Colonic mucosa (tissue), 4 donors: ENCODE measurements at regions not wholly inside any gene's neighbourhood (a gene's known extent, or its start where the extent isn't known, plus 50 kb on each side); places are given as distances from the start of the nearest gene placed in this dataset.

Experiments used
- DNase-seq: peaks from one replicate; pipeline ENCODE4 v3.0.0-alpha.2; 2020
- H3K27ac ChIP-seq: fragments of 200-600 bp; one replicate; pipeline ENCODE4 v1.8.0; 2021
- H3K27me3 ChIP-seq: fragments of 200-600 bp; one replicate; pipeline ENCODE4 v1.8.0; 2021
- H3K36me3 ChIP-seq: fragments of 200-600 bp; one replicate; pipeline ENCODE4 v1.8.0; 2021
- H3K4me1 ChIP-seq: fragments of 200-600 bp; one replicate; pipeline ENCODE4 v1.8.0; 2021; ENCODE audit warnings: mild to moderate bottlenecking
- H3K4me3 ChIP-seq: fragments of 200-600 bp; one replicate; pipeline ENCODE4 v1.8.0; 2021
- H3K9ac ChIP-seq, 2 donors: one replicate each; pipeline ENCODE4 v1.7.0; 2013; ENCODE audit warnings: control low read depth in 2 of 2, low read depth in 2 of 2, low read length in 2 of 2
- H3K9me3 ChIP-seq: fragments of 200-600 bp; one replicate; pipeline ENCODE4 v1.8.0; 2021
- CTCF ChIP-seq: fragments of 200-600 bp; IDR thresholded peaks from one replicate; pipeline ENCODE4 v1.8.0; 2022; ENCODE audit warnings: antibody characterized with exemption, mild to moderate bottlenecking
- intact Hi-C: fragments of 100-400 bp; cut with DNase I; formaldehyde crosslinking; loops from one replicate; pipeline ENCODE4 v1.14.1; 2022
- donor health status: healthy.
- donor health status: DM: no; HTN: no; CAD: no.
- donor health status: DM: no; HTN: no; CAD: no.

GRCh38 chr5:5598547-5599113 lies 176.2 kb downstream of the ICE1 start:
- TF ChIP-seq CTCF: no peak
- H3K27me3 ChIP-seq: no peaks in the 10 kb centered on the region
- no peak for DNase-seq
- no peaks in the 10 kb centered on the region for H3K9me3 ChIP-seq
- H3K27ac ChIP-seq: no peak overlapping the region
- intact Hi-C loops: no loop called here
- no peaks in the 10 kb centered on the region for H3K36me3 ChIP-seq
- no peak overlapping the region for H3K4me3 ChIP-seq
- H3K4me1 ChIP-seq: no peaks in the 10 kb centered on the region
- H3K9ac ChIP-seq: no peak overlapping the region

- Histone ChIP-seq H3K27me3 (no peaks in the 10 kb centered on the region), H3K9ac (no peak overlapping the region), H3K9me3 (no peaks in the 10 kb centered on the region), H3K4me1 (no peaks in the 10 kb centered on the region), H3K36me3 (no peaks in the 10 kb centered on the region), H3K4me3 (no peak overlapping the region), H3K27ac (no peak overlapping the region)
- DNase-seq: no peak
- TF ChIP-seq CTCF: no peak
- intact Hi-C loops: no loop called here
Measured at GRCh38 chr5:5593391-5593790, 170.9 kb downstream of the ICE1 start.

GRCh38 chr5:5592541-5592940 lies 170.1 kb downstream of the ICE1 start:
- Histone ChIP-seq H3K9ac (no peak overlapping the region), H3K27me3 (no peaks in the 10 kb centered on the region), H3K27ac (no peak overlapping the region), H3K9me3 (no peaks in the 10 kb centered on the region), H3K4me3 (no peak overlapping the region), H3K4me1 (no peaks in the 10 kb centered on the region), H3K36me3 (no peaks in the 10 kb centered on the region)
- intact Hi-C loops: no loop called here
- no peak for DNase-seq
- TF ChIP-seq CTCF: no peak

GRCh38 chr5:5591567-5591966 lies 169.1 kb downstream of the ICE1 start:
- no peak for TF ChIP-seq CTCF
- no peaks in the 10 kb centered on the region for H3K27me3 ChIP-seq
- H3K9ac ChIP-seq: no peak overlapping the region
- intact Hi-C loops: no loop called here
- no peak overlapping the region for H3K4me3 ChIP-seq
- H3K36me3 ChIP-seq: no peaks in the 10 kb centered on the region
- no peaks in the 10 kb centered on the region for H3K9me3 ChIP-seq
- no peak for DNase-seq
- H3K4me1 ChIP-seq: no peaks in the 10 kb centered on the region
- H3K27ac ChIP-seq: no peak overlapping the region

- Histone ChIP-seq H3K4me1 (no peaks in the 10 kb centered on the region), H3K27ac (no peak overlapping the region), H3K4me3 (no peak overlapping the region), H3K27me3 (no peaks in the 10 kb centered on the region), H3K9me3 (no peaks in the 10 kb centered on the region), H3K36me3 (no peaks in the 10 kb centered on the region), H3K9ac (no peak overlapping the region)
- no peak for TF ChIP-seq CTCF
- DNase-seq: no peak
- intact Hi-C loops: no loop called here
Measured at GRCh38 chr5:5589857-5590256, 167.4 kb downstream of the ICE1 start.
